GM12891 (cell line): ENCODE measurements at regions not wholly inside any gene's neighbourhood (a gene's known extent, or its start where the extent isn't known, plus 50 kb on each side); places are given as distances from the start of the nearest gene placed in this dataset.

Source experiments
- PAX5 ChIP-seq: IDR thresholded peaks from 2 replicates; pipeline ENCODE4 v1.6.1; 2011; ENCODE audit warnings: low read length, moderate library complexity, mild to moderate bottlenecking; ENCODE audit not compliant: insufficient read depth, severe bottlenecking
- POLR2A ChIP-seq: IDR thresholded peaks from 2 replicates; pipeline ENCODE4 v1.6.1; 2011; ENCODE audit warnings: low read depth, low read length, control low read depth
- POLR2AphosphoS5 ChIP-seq: IDR thresholded peaks from 2 replicates; pipeline ENCODE4 v1.6.1; 2011; ENCODE audit warnings: low read depth, low read length, control low read depth
- SPI1 ChIP-seq: IDR thresholded peaks from 2 replicates; pipeline ENCODE4 v1.6.1; 2011; ENCODE audit warnings: low read depth, low read length, control low read depth
- TAF1 ChIP-seq: IDR thresholded peaks from 2 replicates; pipeline ENCODE4 v1.6.1; 2011; ENCODE audit warnings: low read depth, low read length, control low read depth

DNA sequence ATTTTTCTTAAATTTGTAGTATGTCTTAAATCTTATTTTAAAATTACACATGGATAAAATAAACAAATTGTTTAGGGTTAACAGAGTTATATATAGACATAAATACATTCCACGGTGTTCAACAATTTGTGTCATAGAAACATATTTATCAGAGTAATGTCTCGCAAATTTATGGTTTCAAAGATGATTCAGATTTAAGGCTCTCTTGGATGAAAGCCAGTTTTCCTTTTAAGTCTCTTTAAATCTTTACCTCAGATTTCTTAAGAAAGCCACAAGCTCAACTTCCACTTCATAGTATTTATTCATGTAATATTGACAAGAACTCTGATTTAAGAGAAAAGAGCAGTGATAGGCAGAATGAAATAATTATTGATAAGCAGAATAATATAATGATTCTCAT, 1254.8 kb upstream of the ADGRL3 start:
- TF ChIP-seq POLR2AphosphoS5 (no peak), POLR2A (no peak), SPI1 (no peak), TAF1 (no peak), PAX5 (no peak)
